HG02678 (cell line): ENCODE measurements at regions not wholly inside any gene's neighbourhood (a gene's known extent, or its start where the extent isn't known, plus 50 kb on each side); places are given as distances from the start of the nearest gene placed in this dataset.

Experiments used
- ATAC-seq: cut with Tn5 transposase; IDR thresholded peaks from one replicate; pipeline ENCODE4 v1.9.1; 2021; ENCODE audit warnings: mild to moderate bottlenecking, moderate library complexity; ENCODE audit not compliant: unreplicated experiment

- ATAC-seq: no peak
These were observed 300.5 kb downstream of the SPRY2 start for GRCh38 chr13:80040196-80040980.

- ATAC-seq: peak; percentile 75
These were observed 301.9 kb downstream of the SPRY2 start for GRCh38 chr13:80039000-80039399.

DNA sequence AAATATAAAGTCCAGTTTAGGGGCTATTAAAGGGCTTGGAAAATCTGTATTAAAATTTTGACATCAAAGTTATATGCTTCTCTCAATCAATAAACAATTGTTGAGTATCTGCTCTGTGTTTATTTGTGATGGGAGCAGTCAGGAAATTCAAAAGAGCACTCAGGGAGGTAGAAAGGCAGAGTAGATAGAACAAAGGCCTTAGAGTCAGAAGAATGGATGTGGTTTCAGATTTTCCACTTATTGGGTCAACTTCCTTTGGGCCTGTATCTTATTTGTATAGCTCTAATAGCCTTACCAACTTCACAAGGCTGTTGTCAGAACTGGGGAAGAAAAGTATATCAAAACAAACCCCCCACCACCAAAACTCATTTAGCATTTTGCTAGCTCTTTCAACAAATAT, 302.6 kb downstream of the SPRY2 start:
- no peak for ATAC-seq

- peak; percentile 64 for ATAC-seq
These were observed 303.4 kb downstream of the SPRY2 start for GRCh38 chr13:80037505-80037888.

- no peak for ATAC-seq
These were observed 304.0 kb downstream of the SPRY2 start for GRCh38 chr13:80036845-80037504.

GRCh38 chr13:80035096-80035495, 305.8 kb downstream of the SPRY2 start:
- ATAC-seq: no peak

- no peak for ATAC-seq
These were observed 307.0 kb downstream of the SPRY2 start for GRCh38 chr13:80033951-80034350.

DNA sequence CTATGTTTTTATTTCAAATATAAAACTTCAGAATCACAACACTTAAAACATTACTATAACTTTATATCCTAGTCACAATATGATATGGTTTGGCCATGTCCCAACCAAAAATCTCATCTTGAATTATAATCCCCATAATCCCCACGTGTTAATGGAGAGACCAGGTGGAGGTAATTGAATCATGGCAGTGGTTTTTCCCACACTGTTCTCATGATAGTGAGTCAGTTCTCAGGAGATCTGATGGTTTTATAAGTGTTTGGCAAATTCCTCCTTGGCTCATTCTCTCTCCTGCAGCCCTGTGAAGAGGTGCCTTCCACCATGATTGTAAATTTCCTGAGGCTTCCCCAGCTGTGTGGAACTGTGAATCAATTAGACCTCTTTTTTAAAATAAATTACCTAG, 307.6 kb downstream of the SPRY2 start:
- no peak for ATAC-seq

DNA sequence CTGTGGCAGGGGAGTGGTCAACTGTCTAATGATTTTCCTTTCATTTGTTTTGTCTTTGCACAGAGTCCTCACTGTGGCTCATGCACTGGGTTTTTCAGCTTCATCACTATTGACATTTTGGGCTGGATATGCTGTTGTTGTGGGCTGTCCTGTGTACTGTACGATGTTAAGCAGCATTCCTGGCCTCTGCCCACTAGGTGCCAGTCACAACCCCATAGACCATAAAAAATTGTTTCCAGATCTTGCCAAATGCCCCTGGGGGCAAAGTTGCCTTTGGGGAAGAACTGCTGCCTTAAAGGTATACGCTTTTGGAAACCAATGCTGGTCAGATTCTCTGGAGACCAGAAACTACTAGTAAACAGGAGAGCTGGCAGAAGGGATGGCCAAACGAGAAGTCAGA, 310.4 kb downstream of the SPRY2 start:
- peak; percentile 54 for ATAC-seq

DNA sequence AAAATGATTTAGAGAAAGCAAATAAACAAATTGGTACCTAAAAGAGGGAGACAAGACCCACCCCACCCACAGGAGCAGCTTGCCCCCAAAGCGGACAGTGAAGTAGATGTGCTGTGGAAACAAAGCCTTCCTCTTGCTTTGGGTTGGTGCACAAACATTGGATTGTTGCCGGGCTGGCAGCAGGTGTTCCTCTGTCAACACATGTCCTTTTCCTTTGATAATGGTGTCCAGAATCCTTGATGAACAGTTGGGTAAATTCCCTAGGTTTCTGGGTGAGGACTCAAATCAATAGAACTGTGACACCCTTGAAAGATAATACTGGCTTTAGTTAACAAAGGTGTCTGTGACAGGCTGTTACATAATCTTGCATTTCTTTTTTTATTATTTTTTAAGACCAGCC, 311.8 kb downstream of the SPRY2 start:
- no peak for ATAC-seq

- no peak for ATAC-seq
These were observed 318.8 kb downstream of the SPRY2 start for GRCh38 chr13:80022146-80022545.

DNA sequence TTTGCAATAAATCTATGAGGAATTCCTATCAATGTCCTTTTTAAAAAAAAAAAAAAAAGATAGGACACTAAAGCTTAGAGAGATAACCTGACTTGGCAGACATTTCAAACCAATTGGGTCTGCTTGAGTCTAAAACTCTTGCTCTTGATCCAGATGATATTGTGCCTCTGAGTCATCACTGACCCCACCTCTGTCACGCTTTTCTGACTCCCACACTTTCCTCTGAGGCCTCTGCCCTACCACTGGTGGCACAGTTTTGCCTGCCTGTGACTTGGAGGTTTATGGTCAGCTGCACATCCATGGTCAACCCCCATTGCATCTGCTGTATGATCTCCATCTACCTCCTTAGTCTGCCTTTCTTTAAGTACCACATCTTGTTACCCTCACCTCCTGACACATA, 328.7 kb downstream of the SPRY2 start:
- ATAC-seq: no peak

DNA sequence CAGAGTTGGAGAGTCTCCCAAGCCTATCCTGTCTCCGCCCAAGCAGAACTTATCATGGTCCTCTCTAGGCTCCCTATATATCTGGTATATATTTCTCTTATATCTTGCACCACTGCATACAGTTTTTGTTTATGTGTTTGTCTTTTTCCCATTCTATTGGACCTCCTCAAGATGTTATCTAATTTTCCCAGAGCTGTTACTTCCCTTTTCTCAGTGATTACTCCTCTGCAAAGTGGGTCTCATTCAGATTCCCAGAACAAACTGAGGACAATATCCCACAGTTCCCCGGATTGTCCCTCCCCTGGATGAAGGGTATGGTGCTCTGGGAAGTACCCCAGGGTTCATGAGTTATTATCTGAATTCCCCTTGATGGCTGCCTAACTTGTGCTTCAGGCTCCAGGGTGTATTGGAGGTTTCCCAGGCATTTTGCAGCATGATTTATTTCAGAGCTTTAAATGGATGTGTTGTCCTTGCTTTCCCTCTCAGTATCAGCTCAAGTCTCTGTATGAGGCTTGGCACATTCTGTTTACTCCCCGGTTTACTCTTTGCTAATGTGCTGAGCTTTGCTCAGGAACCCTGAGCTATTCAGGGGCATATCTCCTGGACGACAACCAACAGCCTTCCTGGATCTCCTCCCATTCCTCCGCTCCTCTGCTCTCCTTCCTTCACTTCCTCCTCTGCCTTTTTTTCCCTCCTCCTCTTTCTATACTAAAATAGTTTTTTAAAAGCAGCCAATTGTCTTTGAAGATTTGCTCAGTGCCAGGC, 329.3 kb downstream of the SPRY2 start:
- no peak for ATAC-seq

GRCh38 chr13:80010846-80011245, 330.1 kb downstream of the SPRY2 start:
- no peak for ATAC-seq

DNA sequence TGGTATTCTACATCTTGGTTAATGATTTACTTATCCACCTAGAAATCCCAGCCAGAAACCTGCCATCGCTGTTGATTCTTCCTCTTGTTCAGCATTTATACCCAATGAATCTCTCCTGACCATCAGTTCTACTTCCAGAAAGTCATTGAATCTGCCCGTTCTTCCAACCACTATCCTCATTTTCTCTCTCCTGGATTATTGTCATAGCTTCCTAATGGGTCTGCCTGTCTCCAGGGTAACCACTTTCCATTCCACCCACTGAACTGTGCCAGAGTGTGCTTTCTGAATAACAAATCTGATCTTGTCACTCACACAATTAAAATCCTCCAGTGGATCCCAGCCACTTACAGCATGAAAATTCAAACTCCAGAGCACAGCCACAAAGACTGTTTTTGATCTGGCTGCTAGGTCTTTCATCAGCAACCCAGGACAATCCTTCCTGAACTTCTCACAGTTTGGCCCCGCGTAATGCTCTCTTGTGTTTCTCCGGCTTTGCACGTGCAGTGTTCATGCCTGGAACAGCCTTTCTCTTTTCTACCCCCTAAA, 330.6 kb downstream of the SPRY2 start:
- ATAC-seq: no peak

DNA sequence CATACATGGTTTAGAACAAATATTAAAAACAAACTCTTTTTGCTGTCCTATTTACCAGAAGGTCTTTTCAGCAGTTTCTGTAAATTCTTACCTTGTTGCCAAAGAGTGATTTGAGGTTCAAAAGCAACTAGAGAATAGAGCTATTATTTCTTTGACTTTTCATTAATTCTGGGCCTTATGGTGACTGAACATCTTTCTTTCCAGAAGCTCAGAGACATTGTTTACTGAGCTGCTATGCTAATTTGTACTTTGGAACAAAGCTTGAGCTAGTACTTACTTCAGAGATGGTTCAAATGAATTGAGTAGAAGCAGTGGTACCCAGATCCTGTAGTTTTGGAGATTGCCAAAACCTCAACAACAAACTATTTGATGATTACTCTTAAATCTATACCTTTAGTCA, 331.2 kb downstream of the SPRY2 start:
- ATAC-seq: no peak

GRCh38 chr13:80006940-80007339, 334.0 kb downstream of the SPRY2 start:
- no peak for ATAC-seq

DNA sequence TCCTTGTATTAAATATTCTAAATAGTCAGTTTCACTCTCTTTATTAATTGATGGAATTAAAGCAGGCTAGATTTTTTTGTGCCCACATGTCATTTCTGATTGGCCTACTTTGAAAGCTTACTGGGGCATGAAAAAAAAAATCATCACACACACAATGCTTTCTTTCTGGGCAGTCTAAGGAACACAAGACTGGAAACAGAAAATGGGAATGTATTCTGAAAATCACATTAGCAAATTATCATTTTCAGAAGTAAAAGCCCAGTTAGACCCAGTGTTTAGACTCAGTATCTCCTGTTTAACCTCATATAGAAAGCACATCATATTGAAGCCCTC, 339.4 kb downstream of the SPRY2 start:
- ATAC-seq: no peak

GRCh38 chr13:80000684-80001509, 340.0 kb downstream of the SPRY2 start:
- ATAC-seq: no peak

GRCh38 chr13:79999601-80000000, 341.3 kb downstream of the SPRY2 start:
- no peak for ATAC-seq

GRCh38 chr13:79998381-79998880, 342.5 kb downstream of the SPRY2 start:
- ATAC-seq: no peak
